A673 (cell line): ENCODE measurements at regions not wholly inside any gene's neighbourhood (a gene's known extent, or its start where the extent isn't known, plus 50 kb on each side); places are given as distances from the start of the nearest gene placed in this dataset.

Experiments used
- EZH2 ChIP-seq: fragments of 200-600 bp; sonication (generic); IDR thresholded peaks from 2 replicates; pipeline ENCODE4 v1.6.1; 2017; ENCODE audit warnings: borderline replicate concordance, low read depth, mild to moderate bottlenecking, mixed read lengths, antibody characterized with exemption, low read length; ENCODE audit not compliant: poor library complexity, severe bottlenecking
- TF ChIP-seq, protein P1 (sequence below): fragments of 300-800, 200-600 bp; sonication (generic); conservative IDR thresholded peaks from 2 replicates; pipeline ENCODE4 v1.5.1; 2017; ENCODE audit warnings: low read depth, mild to moderate bottlenecking, antibody characterized with exemption, low read length, moderate library complexity, mixed read lengths

DNA sequence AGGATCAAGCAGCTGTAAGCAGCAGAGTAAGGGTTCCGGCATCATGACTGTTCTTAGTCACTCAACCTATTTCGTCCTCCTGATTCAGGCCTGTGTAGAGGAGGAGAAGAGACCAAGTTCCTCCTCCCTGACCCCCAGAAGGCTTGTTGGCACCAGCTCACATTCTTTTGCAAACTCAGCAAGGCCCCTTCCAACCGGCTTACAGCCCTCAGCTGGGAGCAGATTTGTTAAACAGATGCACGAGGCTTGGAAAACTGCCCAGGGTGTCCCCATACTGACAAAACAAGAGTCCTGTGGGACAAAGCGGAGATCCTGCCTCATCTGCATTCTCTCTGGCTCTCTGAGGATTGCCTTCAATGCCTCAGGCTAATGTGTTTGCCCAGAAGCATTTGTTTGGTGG, 113.2 kb upstream of the SOX21 start:
- TF ChIP-seq, protein P1, sequence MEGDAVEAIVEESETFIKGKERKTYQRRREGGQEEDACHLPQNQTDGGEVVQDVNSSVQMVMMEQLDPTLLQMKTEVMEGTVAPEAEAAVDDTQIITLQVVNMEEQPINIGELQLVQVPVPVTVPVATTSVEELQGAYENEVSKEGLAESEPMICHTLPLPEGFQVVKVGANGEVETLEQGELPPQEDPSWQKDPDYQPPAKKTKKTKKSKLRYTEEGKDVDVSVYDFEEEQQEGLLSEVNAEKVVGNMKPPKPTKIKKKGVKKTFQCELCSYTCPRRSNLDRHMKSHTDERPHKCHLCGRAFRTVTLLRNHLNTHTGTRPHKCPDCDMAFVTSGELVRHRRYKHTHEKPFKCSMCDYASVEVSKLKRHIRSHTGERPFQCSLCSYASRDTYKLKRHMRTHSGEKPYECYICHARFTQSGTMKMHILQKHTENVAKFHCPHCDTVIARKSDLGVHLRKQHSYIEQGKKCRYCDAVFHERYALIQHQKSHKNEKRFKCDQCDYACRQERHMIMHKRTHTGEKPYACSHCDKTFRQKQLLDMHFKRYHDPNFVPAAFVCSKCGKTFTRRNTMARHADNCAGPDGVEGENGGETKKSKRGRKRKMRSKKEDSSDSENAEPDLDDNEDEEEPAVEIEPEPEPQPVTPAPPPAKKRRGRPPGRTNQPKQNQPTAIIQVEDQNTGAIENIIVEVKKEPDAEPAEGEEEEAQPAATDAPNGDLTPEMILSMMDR = no peak
- no peak for TF ChIP-seq EZH2
